H9 (cell line): ENCODE measurements at regions not wholly inside any gene's neighbourhood (a gene's known extent, or its start where the extent isn't known, plus 50 kb on each side); places are given as distances from the start of the nearest gene placed in this dataset.

Experiments
- DNase-seq: peaks from one replicate; pipeline ENCODE4 v3.0.0-alpha.2; 2017
- H2AFZ ChIP-seq: one replicate; pipeline ENCODE4 v1.6.1; 2013; ENCODE audit warnings: mild to moderate bottlenecking, low read length, control low read depth, moderate library complexity
- H2AK5ac ChIP-seq: 2 replicates; pipeline ENCODE4 v1.6.1; 2013; ENCODE audit warnings: low read length, control low read depth, mixed read lengths; ENCODE audit not compliant: insufficient read length
- H2BK120ac ChIP-seq: one replicate; pipeline ENCODE4 v1.6.1; 2013; ENCODE audit warnings: low read depth, mild to moderate bottlenecking, low read length, control low read depth, inconsistent platforms; ENCODE audit not compliant: poor library complexity, severe bottlenecking
- H2BK12ac ChIP-seq: 2 replicates; pipeline ENCODE4 v1.6.1; 2013; ENCODE audit warnings: low read length, control low read depth, mixed read lengths, low read depth; ENCODE audit not compliant: insufficient read length
- H2BK15ac ChIP-seq: 2 replicates; pipeline ENCODE4 v1.6.1; 2013; ENCODE audit warnings: low read depth, low read length, control low read depth
- H2BK20ac ChIP-seq: one replicate; pipeline ENCODE4 v1.6.1; 2013; ENCODE audit warnings: low read depth, mild to moderate bottlenecking, low read length, control low read depth, inconsistent platforms; ENCODE audit not compliant: poor library complexity, severe bottlenecking
- H2BK5ac ChIP-seq: 2 replicates; pipeline ENCODE4 v1.6.1; 2013; ENCODE audit warnings: low read length, control low read depth, mixed read lengths; ENCODE audit not compliant: insufficient read length
- H3K14ac ChIP-seq: 2 replicates; pipeline ENCODE4 v1.6.1; 2013; ENCODE audit warnings: low read length, control low read depth; ENCODE audit not compliant: insufficient read depth
- H3K18ac ChIP-seq: 2 replicates; pipeline ENCODE4 v1.6.1; 2013; ENCODE audit warnings: low read depth, mild to moderate bottlenecking, mixed read lengths, low read length, control low read depth; ENCODE audit not compliant: insufficient read length
- H3K23ac ChIP-seq: 2 replicates; pipeline ENCODE4 v1.6.1; 2013; ENCODE audit warnings: low read length, control low read depth, mixed read lengths, low read depth; ENCODE audit not compliant: insufficient read length
- H3K23me2 ChIP-seq: 2 replicates; pipeline ENCODE4 v1.6.1; 2013; ENCODE audit warnings: low read depth, mild to moderate bottlenecking, mixed read lengths, low read length, control low read depth; ENCODE audit not compliant: insufficient read length, poor library complexity, severe bottlenecking
- H3K27ac ChIP-seq: 2 replicates; pipeline ENCODE4 v1.5.1; 2013; ENCODE audit warnings: low read length, control low read depth, mixed read lengths, low read depth; ENCODE audit not compliant: insufficient read length
- H3K27me3 ChIP-seq: 2 replicates; pipeline ENCODE4 v1.6.1; 2013; ENCODE audit warnings: low read length, control low read depth, inconsistent platforms; ENCODE audit not compliant: insufficient read depth
- H3K4ac ChIP-seq: 2 replicates; pipeline ENCODE4 v1.6.1; 2013; ENCODE audit warnings: low read depth, mild to moderate bottlenecking, control low read depth, inconsistent platforms, low read length, moderate library complexity
- H3K4me1 ChIP-seq: 2 replicates; pipeline ENCODE4 v1.6.1; 2013; ENCODE audit warnings: low read length, control low read depth, inconsistent platforms; ENCODE audit not compliant: insufficient read depth
- H3K4me2 ChIP-seq: 2 replicates; pipeline ENCODE4 v1.6.1; 2013; ENCODE audit warnings: low read length, control low read depth, mixed read lengths; ENCODE audit not compliant: insufficient read length, insufficient read depth
- H3K56ac ChIP-seq: 2 replicates; pipeline ENCODE4 v1.6.1; 2013; ENCODE audit warnings: low read depth, mild to moderate bottlenecking, mixed read lengths, low read length, control low read depth; ENCODE audit not compliant: insufficient read length
- H3K79me1 ChIP-seq: 2 replicates; pipeline ENCODE4 v1.6.1; 2013; ENCODE audit warnings: low read depth, mild to moderate bottlenecking, moderate library complexity, low read length, control low read depth, inconsistent platforms; ENCODE audit not compliant: insufficient read depth, poor library complexity, severe bottlenecking
- H3K79me2 ChIP-seq: 2 replicates; pipeline ENCODE4 v1.6.1; 2013; ENCODE audit warnings: low read length, control low read depth, inconsistent platforms; ENCODE audit not compliant: insufficient read depth
- H3K9ac ChIP-seq: 2 replicates; pipeline ENCODE4 v1.6.1; 2013; ENCODE audit warnings: low read length, control low read depth, mixed read lengths; ENCODE audit not compliant: insufficient read length; ENCODE audit errors: extremely low read depth
- H3K9me3 ChIP-seq: one replicate; pipeline ENCODE4 v1.6.1; 2013; ENCODE audit warnings: low read depth, low read length, inconsistent platforms; ENCODE audit not compliant: control insufficient read depth
- H3T11ph ChIP-seq: one replicate; pipeline ENCODE4 v1.6.1; 2013; ENCODE audit warnings: mild to moderate bottlenecking, low read length, control low read depth, inconsistent platforms
- H4K20me1 ChIP-seq: one replicate; pipeline ENCODE4 v1.6.1; 2013; ENCODE audit not compliant: control insufficient read depth, insufficient read length, insufficient read depth
- H4K5ac ChIP-seq: 2 replicates; pipeline ENCODE4 v1.6.1; 2013; ENCODE audit warnings: low read depth, mild to moderate bottlenecking, mixed read lengths, low read length, control low read depth; ENCODE audit not compliant: insufficient read length
- H4K8ac ChIP-seq: replicated peaks from 2 replicates; pipeline ENCODE4 v1.6.1; 2013; ENCODE audit warnings: low read length, control low read depth, mixed read lengths, low read depth; ENCODE audit not compliant: insufficient read length
- H4K91ac ChIP-seq: 2 replicates; pipeline ENCODE4 v1.6.1; 2013; ENCODE audit warnings: low read depth, mild to moderate bottlenecking, moderate library complexity, mixed read lengths, low read length, control low read depth; ENCODE audit not compliant: insufficient read length
- H3K27ac Mint-ChIP-seq, 3 experiments: 2 replicates in 2 of 3; 3 replicates in 1 of 3; pipeline ENCODE4 v1.8.0; 2020 to 2021; ENCODE audit warnings: mixed read lengths in 3 of 3, mild to moderate bottlenecking in 1 of 3, moderate library complexity in 1 of 3
- H3K27me3 Mint-ChIP-seq: 2 replicates; pipeline ENCODE4 v1.8.0; 2021; ENCODE audit warnings: low read depth, mild to moderate bottlenecking, moderate library complexity, mixed read lengths
- H3K36me3 Mint-ChIP-seq, 3 experiments: 2 replicates in 2 of 3; 3 replicates in 1 of 3; pipeline ENCODE4 v1.8.0; 2020 to 2021; ENCODE audit warnings: low read depth in 3 of 3, mixed read lengths in 3 of 3; ENCODE audit not compliant: insufficient read depth in 1 of 3
- H3K4me1 Mint-ChIP-seq, 2 experiments: 2 replicates each; pipeline ENCODE4 v1.8.0; 2020; ENCODE audit warnings: mixed read lengths in 2 of 2
- H3K4me3 Mint-ChIP-seq, 2 experiments: 2 replicates in 1 of 2; 3 replicates in 1 of 2; pipeline ENCODE4 v1.8.0; 2020 to 2021; ENCODE audit warnings: mild to moderate bottlenecking in 2 of 2, mixed read lengths in 2 of 2, moderate library complexity in 1 of 2
- H3K9me3 Mint-ChIP-seq, 2 experiments: 2 replicates in 1 of 2; 3 replicates in 1 of 2; pipeline ENCODE4 v1.8.0; 2020; ENCODE audit warnings: mild to moderate bottlenecking in 2 of 2, mixed read lengths in 2 of 2, moderate library complexity in 1 of 2
- WGBS: extraction: QIAGEN DNeasy Blood & Tissue Kit; methylation state at CpG from one replicate; pipeline ENCODE4 v1.1.7; 2013; ENCODE audit warnings: missing lambda C conversion rate, low lambda C conversion rate, mixed read lengths; ENCODE audit not compliant: insufficient read length; ENCODE audit errors: extremely low coverage; 5-methylcytosine and 5-hydroxymethylcytosine counted together
- TF ChIP-seq, protein P1 (sequence below): fragments of 200-600 bp; sonication (generic); conservative IDR thresholded peaks from 3 replicates; pipeline ENCODE4 v1.8.0; 2021; ENCODE audit warnings: antibody characterized with exemption, mild to moderate bottlenecking

DNA sequence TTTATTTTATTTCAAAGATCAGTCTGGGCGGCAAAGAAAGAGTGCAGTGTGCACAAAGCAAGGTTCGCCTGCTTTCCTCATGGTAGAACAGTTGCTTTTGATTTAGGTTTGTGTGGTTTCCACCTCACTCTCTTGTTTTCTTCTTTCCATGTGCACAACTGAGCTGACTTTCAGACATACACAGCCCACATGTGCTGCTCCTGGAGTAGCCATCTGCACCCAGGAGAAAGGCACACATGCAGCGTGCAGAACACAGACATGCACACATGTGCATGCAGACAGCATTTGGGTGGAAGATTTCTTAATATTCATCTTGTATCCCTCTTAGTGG lies 302.1 kb downstream of the FZD1 start:
- Histone ChIP-seq H4K5ac (no peak overlapping the region), H2BK12ac (no peak overlapping the region), H3K18ac (no peak overlapping the region), H3K9me3 (no peaks in the 10 kb centered on the region), H2AFZ (no peak overlapping the region), H3K14ac (no peak overlapping the region), H3K27ac (no peak overlapping the region), H3K23me2 (no peaks in the 10 kb centered on the region), H3K9ac (no peak overlapping the region), H3K4me2 (no peak overlapping the region), H4K8ac (no peak overlapping the region), H2BK5ac (no peak overlapping the region), H3K79me1 (no peaks in the 10 kb centered on the region), H3K4ac (no peak overlapping the region), H3K79me2 (no peaks in the 10 kb centered on the region), H2BK120ac (no peak overlapping the region), H2BK15ac (no peak overlapping the region), H2AK5ac (no peak overlapping the region), H3K23ac (no peak overlapping the region), H2BK20ac (no peak overlapping the region), H4K20me1 (no peaks in the 10 kb centered on the region), H3T11ph (no peak overlapping the region), H3K27me3 (no peaks in the 10 kb centered on the region), H4K91ac (no peak overlapping the region), H3K4me1 (peaks cover 8% of the 10 kb centered on the region), H3K56ac (no peak overlapping the region)
- H3K27me3 Mint-ChIP-seq: no peaks in the 10 kb centered on the region
- H3K9me3 Mint-ChIP-seq: no peaks in the 10 kb centered on the region; a peak in 1 of 5 replicates
- no peak overlapping the region for H3K4me3 Mint-ChIP-seq
- H3K36me3 Mint-ChIP-seq: no peaks in the 10 kb centered on the region; a peak in 1 of 7 replicates
- DNase-seq: no peak
- TF ChIP-seq, protein P1, sequence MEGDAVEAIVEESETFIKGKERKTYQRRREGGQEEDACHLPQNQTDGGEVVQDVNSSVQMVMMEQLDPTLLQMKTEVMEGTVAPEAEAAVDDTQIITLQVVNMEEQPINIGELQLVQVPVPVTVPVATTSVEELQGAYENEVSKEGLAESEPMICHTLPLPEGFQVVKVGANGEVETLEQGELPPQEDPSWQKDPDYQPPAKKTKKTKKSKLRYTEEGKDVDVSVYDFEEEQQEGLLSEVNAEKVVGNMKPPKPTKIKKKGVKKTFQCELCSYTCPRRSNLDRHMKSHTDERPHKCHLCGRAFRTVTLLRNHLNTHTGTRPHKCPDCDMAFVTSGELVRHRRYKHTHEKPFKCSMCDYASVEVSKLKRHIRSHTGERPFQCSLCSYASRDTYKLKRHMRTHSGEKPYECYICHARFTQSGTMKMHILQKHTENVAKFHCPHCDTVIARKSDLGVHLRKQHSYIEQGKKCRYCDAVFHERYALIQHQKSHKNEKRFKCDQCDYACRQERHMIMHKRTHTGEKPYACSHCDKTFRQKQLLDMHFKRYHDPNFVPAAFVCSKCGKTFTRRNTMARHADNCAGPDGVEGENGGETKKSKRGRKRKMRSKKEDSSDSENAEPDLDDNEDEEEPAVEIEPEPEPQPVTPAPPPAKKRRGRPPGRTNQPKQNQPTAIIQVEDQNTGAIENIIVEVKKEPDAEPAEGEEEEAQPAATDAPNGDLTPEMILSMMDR: no peak
- no CpG with 5 or more reads among the region's 3 CpGs for WGBS
- peaks cover 30 to 31% of the 10 kb centered on the region in 2 experiments for H3K4me1 Mint-ChIP-seq
- H3K27ac Mint-ChIP-seq: no peak overlapping the region
